HepG2 (cell line): ENCODE measurements at regions not wholly inside any gene's neighbourhood (a gene's known extent, or its start where the extent isn't known, plus 50 kb on each side); places are given as distances from the start of the nearest gene placed in this dataset.

Experiments
- ATAC-seq: fragments of 200-7000 bp; cut with Tn5 transposase; 3 replicates; pipeline ENCODE4 v1.9.1; 2020; ENCODE audit warnings: mild to moderate bottlenecking, moderate library complexity
- BruUV-seq: library from RNA; stranded (reverse); fragments of 400-500 nt; replicated peaks from 2 replicates; lab custom pipeline; 2021; lab: Mats Ljungman, UMichigan
- CTCF ChIA-PET: fragments of 300-600 bp; formaldehyde crosslinking; extraction: SDS; loops from one replicate; lab custom pipeline; 2021; ENCODE audit warnings: low total read pairs, inconsistent platforms, low intra/inter-chr PET ratio; lab: Yijun Ruan, JAX
- POLR2A ChIA-PET: fragments of 350-600 bp; sonication (Branson Sonifier 250); formaldehyde crosslinking; loops from one replicate; lab custom pipeline; 2020; ENCODE audit warnings: antibody characterized with exemption, inconsistent platforms; lab: Yijun Ruan, JAX
- DNase-seq: peaks from one replicate; pipeline ENCODE4 v3.0.0-alpha.2; 2015; ENCODE audit warnings: low spot score
- FAIRE-seq: peaks from 3 replicates; lab custom pipeline; 2011; peaks lifted over from hg19 to GRCh38; lab: Jason Lieb, UNC
- H2AFZ ChIP-seq: one replicate; pipeline ENCODE4 v1.6.1; 2011; ENCODE audit warnings: low read length, inconsistent platforms
- H3K27ac ChIP-seq: fragments of 300-600 bp; 3 replicates; pipeline ENCODE4 v1.8.0; 2011; ENCODE audit warnings: mixed run types, mild to moderate bottlenecking, mixed read lengths, low read length, inconsistent platforms; ENCODE audit not compliant: insufficient read depth; ENCODE audit errors: extremely low read length
- H3K27me3 ChIP-seq, 2 experiments: fragments of 200-600 bp in 1 of 2; 2 replicates in 1 of 2; 3 replicates in 1 of 2; pipeline versions ENCODE4 v1.6.0 to v1.8.0; 2011; ENCODE audit warnings: low read length in 2 of 2, mild to moderate bottlenecking in 2 of 2, moderate library complexity in 2 of 2, inconsistent platforms in 1 of 2; ENCODE audit not compliant: insufficient read depth in 2 of 2, control insufficient read depth in 1 of 2
- H3K36me3 ChIP-seq, 2 experiments: fragments of 200-600 bp in 1 of 2; replicated peaks in 1 of 2; 2 replicates in 1 of 2; 3 replicates in 1 of 2; pipeline versions ENCODE4 v1.5.1 to v1.8.0; 2011; ENCODE audit warnings: low read length in 2 of 2, inconsistent platforms in 1 of 2; ENCODE audit not compliant: insufficient read depth in 2 of 2, control insufficient read depth in 1 of 2
- H3K4me1 ChIP-seq: 2 replicates; pipeline ENCODE4 v1.5.1; 2012; ENCODE audit warnings: low read length, inconsistent platforms; ENCODE audit not compliant: insufficient read depth
- H3K4me2 ChIP-seq: 2 replicates; pipeline ENCODE4 v1.6.0; 2011; ENCODE audit warnings: low read depth, low read length, inconsistent platforms
- H3K4me3 ChIP-seq, 3 experiments: fragments of 200-600 bp in 1 of 3; sonication (generic), shearing (Covaris generic) in 1 of 3; replicated peaks in 1 of 3; 2 replicates each; pipeline ENCODE4 v1.5.1; 2011 to 2016; ENCODE audit warnings: low read length in 3 of 3, inconsistent platforms in 2 of 3, low read depth in 2 of 3, mild to moderate bottlenecking in 2 of 3, control low read depth in 1 of 3, mixed read lengths in 1 of 3; ENCODE audit not compliant: insufficient read depth in 1 of 3
- H3K79me2 ChIP-seq: one replicate; pipeline ENCODE4 v1.6.1; 2011; ENCODE audit warnings: low read length, inconsistent platforms; ENCODE audit not compliant: insufficient read depth
- H3K9ac ChIP-seq: 2 replicates; pipeline ENCODE4 v1.6.0; 2011; ENCODE audit warnings: mild to moderate bottlenecking, low read depth, low read length, inconsistent platforms; ENCODE audit not compliant: insufficient read depth
- H3K9me3 ChIP-seq: 2 replicates; pipeline ENCODE4 v1.5.1; 2012; ENCODE audit warnings: mild to moderate bottlenecking, low read length
- H4K20me1 ChIP-seq: 2 replicates; pipeline ENCODE4 v1.6.0; 2011; ENCODE audit warnings: inconsistent platforms, mild to moderate bottlenecking, low read length, moderate library complexity; ENCODE audit not compliant: insufficient read depth
- BHLHE40 ChIP-seq: IDR thresholded peaks from 2 replicates; pipeline ENCODE4 v1.6.1; 2011; ENCODE audit warnings: low read length, improper control_type of control experiment
- NFATC3 ChIP-seq: sonication (generic); formaldehyde crosslinking; IDR thresholded peaks from 2 replicates; pipeline ENCODE4 v1.5.1; 2020; ENCODE audit warnings: mild to moderate bottlenecking, missing genetic modification reagents
- PHF21A ChIP-seq: sonication (generic); formaldehyde crosslinking; IDR thresholded peaks from 2 replicates; pipeline ENCODE4 v1.5.0; 2020; ENCODE audit warnings: mild to moderate bottlenecking, missing genetic modification reagents
- SOX13 ChIP-seq, 3 experiments: fragments of 450-650 bp in 1 of 3; sonication (generic) in 1 of 3; formaldehyde crosslinking in 1 of 3; IDR thresholded peaks in 2 of 3; conservative IDR thresholded peaks in 1 of 3; 2 replicates each; pipeline versions ENCODE4 v1.5.0 to v1.6.1; 2016 to 2020; ENCODE audit warnings: antibody characterized with exemption in 1 of 3, mild to moderate bottlenecking in 1 of 3, missing compliant biosample characterization in 1 of 3, missing genetic modification reagents in 1 of 3, moderate library complexity in 1 of 3
- TCF7L2 ChIP-seq: IDR thresholded peaks from 2 replicates; pipeline ENCODE4 v1.6.1; 2011; ENCODE audit warnings: mild to moderate bottlenecking, low read depth, low read length, moderate library complexity
- TEAD2 ChIP-seq: sonication (generic); formaldehyde crosslinking; IDR thresholded peaks from 2 replicates; pipeline ENCODE4 v1.9.0; 2021; ENCODE audit warnings: missing genetic modification reagents
- TOPORS ChIP-seq: sonication (generic); formaldehyde crosslinking; IDR thresholded peaks from 2 replicates; pipeline ENCODE4 v1.8.0; 2023; ENCODE audit warnings: mild to moderate bottlenecking, missing genetic modification reagents
- WIZ ChIP-seq: sonication (generic); formaldehyde crosslinking; IDR thresholded peaks from 2 replicates; pipeline ENCODE4 v1.5.1; 2020; ENCODE audit warnings: mild to moderate bottlenecking, missing genetic modification reagents
- XRCC5 ChIP-seq: fragments of 200-400 bp; formaldehyde crosslinking; optimal IDR thresholded peaks from 2 replicates; pipeline ENCODE3; 2017; ENCODE audit warnings: mild to moderate bottlenecking, low read length
- ZNF12 ChIP-seq: sonication (generic); formaldehyde crosslinking; IDR thresholded peaks from 2 replicates; pipeline ENCODE4 v1.5.0; 2020; ENCODE audit warnings: missing genetic modification reagents
- ZNF138 ChIP-seq: sonication (generic); formaldehyde crosslinking; IDR thresholded peaks from 2 replicates; pipeline ENCODE4 v1.5.0; 2020; ENCODE audit warnings: mild to moderate bottlenecking, low read depth, missing genetic modification reagents
- ZNF546 ChIP-seq: sonication (generic); formaldehyde crosslinking; conservative IDR thresholded peaks from 2 replicates; pipeline ENCODE4 v1.8.1; 2023; ENCODE audit warnings: mild to moderate bottlenecking, missing genetic modification reagents
- WGBS: methylation state at CpG from one replicate; pipeline ENCODE4 v1.1.6; 2017; ENCODE audit warnings: low lambda C conversion rate; 5-methylcytosine and 5-hydroxymethylcytosine counted together
- in situ Hi-C: cut with HindIII; loops from 2 replicates; pipeline ENCODE4 v1.10.0; 2017; ENCODE audit warnings: low pct_unique_long_range_greater_than_20kb; ENCODE audit not compliant: extremely low pct_ligation_motif_present
- intact Hi-C: fragments of 100-400 bp; cut with micrococcal nuclease; formaldehyde crosslinking; loops from one replicate; pipeline ENCODE4 v1.10.0; 2022; ENCODE audit not compliant: unreplicated experiment
- TF ChIP-seq, protein P1 (sequence below): sonication (generic); formaldehyde crosslinking; IDR thresholded peaks from 2 replicates; pipeline ENCODE4 v1.5.1; 2020; ENCODE audit warnings: missing genetic modification reagents, mild to moderate bottlenecking, borderline replicate concordance
- TF ChIP-seq, protein P2 (sequence below): IDR thresholded peaks from 2 replicates; pipeline ENCODE4 v1.6.1; 2016; ENCODE audit warnings: missing biosample characterization, missing genetic modification reagents, low read depth
- TF ChIP-seq, protein P3 (sequence below): sonication (generic); formaldehyde crosslinking; IDR thresholded peaks from 2 replicates; pipeline ENCODE4 v1.5.0; 2020; ENCODE audit warnings: mild to moderate bottlenecking, missing genetic modification reagents, borderline replicate concordance
- TF ChIP-seq, protein P4 (sequence below): sonication (generic); formaldehyde crosslinking; IDR thresholded peaks from 2 replicates; pipeline ENCODE4 v1.5.0; 2020; ENCODE audit warnings: missing genetic modification reagents, mild to moderate bottlenecking, borderline replicate concordance
- TF ChIP-seq, protein P5 (sequence below): sonication (generic); formaldehyde crosslinking; IDR thresholded peaks from 2 replicates; pipeline ENCODE4 v1.5.0; 2020; ENCODE audit warnings: missing genetic modification reagents

DNA sequence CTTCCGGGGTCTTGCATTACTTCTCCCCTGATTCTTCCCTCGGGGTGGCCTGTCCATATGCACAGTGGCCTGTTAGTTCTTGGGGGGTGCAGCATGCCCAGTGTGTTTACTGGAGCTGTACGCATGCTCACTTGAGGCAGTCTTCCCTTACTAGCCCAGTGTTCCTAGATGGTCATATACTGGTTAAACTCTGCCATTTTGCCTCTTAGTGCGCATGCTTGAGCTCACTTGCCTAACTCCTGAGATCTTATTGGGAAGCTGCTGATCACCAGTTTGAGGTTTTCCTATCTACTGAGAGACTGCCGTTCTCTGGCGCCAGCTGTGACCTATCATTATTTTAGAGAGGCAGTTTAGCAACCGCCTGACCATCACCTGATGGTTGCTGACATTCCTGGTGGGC is 571.2 kb downstream of the ADCYAP1 start:
- CTCF ChIA-PET: no interaction called here
- Histone ChIP-seq H3K4me3 (no peak overlapping the region), H3K27me3 (no peaks in the 10 kb centered on the region), H3K36me3 (no peaks in the 10 kb centered on the region), H3K4me1 (no peaks in the 10 kb centered on the region), H3K27ac (no peak overlapping the region), H2AFZ (no peak overlapping the region), H3K9ac (no peak overlapping the region), H3K79me2 (no peaks in the 10 kb centered on the region), H4K20me1 (no peaks in the 10 kb centered on the region), H3K9me3 (no peaks in the 10 kb centered on the region), H3K4me2 (no peak overlapping the region)
- FAIRE-seq (no peak), ATAC-seq (no peak), DNase-seq (no peak)
- POLR2A ChIA-PET: no interaction called here
- TF ChIP-seq, protein P1, sequence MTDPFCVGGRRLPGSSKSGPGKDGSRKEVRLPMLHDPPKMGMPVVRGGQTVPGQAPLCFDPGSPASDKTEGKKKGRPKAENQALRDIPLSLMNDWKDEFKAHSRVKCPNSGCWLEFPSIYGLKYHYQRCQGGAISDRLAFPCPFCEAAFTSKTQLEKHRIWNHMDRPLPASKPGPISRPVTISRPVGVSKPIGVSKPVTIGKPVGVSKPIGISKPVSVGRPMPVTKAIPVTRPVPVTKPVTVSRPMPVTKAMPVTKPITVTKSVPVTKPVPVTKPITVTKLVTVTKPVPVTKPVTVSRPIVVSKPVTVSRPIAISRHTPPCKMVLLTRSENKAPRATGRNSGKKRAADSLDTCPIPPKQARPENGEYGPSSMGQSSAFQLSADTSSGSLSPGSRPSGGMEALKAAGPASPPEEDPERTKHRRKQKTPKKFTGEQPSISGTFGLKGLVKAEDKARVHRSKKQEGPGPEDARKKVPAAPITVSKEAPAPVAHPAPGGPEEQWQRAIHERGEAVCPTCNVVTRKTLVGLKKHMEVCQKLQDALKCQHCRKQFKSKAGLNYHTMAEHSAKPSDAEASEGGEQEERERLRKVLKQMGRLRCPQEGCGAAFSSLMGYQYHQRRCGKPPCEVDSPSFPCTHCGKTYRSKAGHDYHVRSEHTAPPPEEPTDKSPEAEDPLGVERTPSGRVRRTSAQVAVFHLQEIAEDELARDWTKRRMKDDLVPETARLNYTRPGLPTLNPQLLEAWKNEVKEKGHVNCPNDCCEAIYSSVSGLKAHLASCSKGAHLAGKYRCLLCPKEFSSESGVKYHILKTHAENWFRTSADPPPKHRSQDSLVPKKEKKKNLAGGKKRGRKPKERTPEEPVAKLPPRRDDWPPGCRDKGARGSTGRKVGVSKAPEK (CRISPR knock-in tag): no peak
- no peak for TF ChIP-seq WIZ (CRISPR knock-in tag)
- no peak for TF ChIP-seq TOPORS
- no peak for TF ChIP-seq SOX13 (IDR thresholded peaks at IDR 0.05)
- TF ChIP-seq SOX13 (CRISPR knock-in tag; conservative IDR thresholded peaks at IDR 0.05 in 1 of 2, IDR thresholded peaks at IDR 0.05 in 1 of 2): no peak
- no peak for TF ChIP-seq PHF21A (CRISPR knock-in tag)
- TF ChIP-seq XRCC5: no peak
- TF ChIP-seq, protein P2, sequence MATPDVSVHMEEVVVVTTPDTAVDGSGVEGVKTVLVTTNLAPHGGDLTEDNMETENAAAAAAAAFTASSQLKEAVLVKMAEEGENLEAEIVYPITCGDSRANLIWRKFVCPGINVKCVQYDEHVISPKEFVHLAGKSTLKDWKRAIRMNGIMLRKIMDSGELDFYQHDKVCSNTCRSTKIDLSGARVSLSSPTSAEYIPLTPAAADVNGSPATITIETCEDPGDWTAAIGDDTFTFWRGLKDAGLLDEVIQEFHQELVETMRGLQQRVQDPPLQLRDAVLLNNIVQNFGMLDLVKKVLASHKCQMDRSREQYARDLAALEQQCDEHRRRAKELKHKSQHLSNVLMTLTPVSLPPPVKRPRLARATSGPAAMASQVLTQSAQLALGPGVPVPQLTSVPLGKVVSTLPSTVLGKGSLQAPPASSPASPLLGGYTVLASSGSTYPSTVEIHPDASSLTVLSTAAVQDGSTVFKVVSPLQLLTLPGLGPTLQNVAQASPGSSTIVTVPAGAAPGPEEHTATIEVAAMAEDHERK (CRISPR knock-in tag): no peak
- no peak for TF ChIP-seq NFATC3 (CRISPR knock-in tag)
- TF ChIP-seq, protein P3, sequence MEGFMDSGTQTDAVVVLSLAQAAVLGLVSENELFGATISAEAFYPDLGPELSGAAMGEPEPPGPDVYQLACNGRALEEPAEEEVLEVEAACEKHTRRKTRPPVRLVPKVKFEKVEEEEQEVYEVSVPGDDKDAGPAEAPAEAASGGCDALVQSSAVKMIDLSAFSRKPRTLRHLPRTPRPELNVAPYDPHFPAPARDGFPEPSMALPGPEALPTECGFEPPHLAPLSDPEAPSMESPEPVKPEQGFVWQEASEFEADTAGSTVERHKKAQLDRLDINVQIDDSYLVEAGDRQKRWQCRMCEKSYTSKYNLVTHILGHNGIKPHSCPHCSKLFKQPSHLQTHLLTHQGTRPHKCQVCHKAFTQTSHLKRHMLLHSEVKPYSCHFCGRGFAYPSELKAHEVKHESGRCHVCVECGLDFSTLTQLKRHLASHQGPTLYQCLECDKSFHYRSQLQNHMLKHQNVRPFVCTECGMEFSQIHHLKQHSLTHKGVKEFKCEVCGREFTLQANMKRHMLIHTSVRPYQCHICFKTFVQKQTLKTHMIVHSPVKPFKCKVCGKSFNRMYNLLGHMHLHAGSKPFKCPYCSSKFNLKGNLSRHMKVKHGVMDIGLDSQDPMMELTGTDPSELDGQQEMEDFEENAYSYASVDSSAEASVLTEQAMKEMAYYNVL (CRISPR knock-in tag): no peak
- TF ChIP-seq, protein P4, sequence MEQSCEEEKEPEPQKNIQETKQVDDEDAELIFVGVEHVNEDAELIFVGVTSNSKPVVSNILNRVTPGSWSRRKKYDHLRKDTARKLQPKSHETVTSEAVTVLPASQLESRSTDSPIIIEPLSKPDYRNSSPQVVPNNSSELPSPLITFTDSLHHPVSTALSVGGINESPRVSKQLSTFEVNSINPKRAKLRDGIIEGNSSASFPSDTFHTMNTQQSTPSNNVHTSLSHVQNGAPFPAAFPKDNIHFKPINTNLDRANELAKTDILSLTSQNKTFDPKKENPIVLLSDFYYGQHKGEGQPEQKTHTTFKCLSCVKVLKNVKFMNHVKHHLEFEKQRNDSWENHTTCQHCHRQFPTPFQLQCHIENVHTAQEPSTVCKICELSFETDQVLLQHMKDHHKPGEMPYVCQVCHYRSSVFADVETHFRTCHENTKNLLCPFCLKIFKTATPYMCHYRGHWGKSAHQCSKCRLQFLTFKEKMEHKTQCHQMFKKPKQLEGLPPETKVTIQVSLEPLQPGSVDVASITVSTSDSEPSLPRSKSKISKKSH (CRISPR knock-in tag): no peak
- no peak for TF ChIP-seq ZNF138 (CRISPR knock-in tag)
- TF ChIP-seq, protein P5, sequence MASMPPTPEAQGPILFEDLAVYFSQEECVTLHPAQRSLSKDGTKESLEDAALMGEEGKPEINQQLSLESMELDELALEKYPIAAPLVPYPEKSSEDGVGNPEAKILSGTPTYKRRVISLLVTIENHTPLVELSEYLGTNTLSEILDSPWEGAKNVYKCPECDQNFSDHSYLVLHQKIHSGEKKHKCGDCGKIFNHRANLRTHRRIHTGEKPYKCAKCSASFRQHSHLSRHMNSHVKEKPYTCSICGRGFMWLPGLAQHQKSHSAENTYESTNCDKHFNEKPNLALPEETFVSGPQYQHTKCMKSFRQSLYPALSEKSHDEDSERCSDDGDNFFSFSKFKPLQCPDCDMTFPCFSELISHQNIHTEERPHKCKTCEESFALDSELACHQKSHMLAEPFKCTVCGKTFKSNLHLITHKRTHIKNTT (CRISPR knock-in tag): no peak
- no peak for TF ChIP-seq TCF7L2
- TF ChIP-seq ZNF12: no peak
- TF ChIP-seq BHLHE40: no peak
- TF ChIP-seq ZNF546: no peak
- TF ChIP-seq TEAD2: no peak
- intact Hi-C loops: no loop called here
- in situ Hi-C loops: no loop called here
- 33% methylated on average over 7 of the region's 7 CpGs for WGBS
- no TSS peak for BruUV-seq
